Lower leg skin (tissue), 4 donors: ENCODE measurements at regions not wholly inside any gene's neighbourhood (a gene's known extent, or its start where the extent isn't known, plus 50 kb on each side); places are given as distances from the start of the nearest gene placed in this dataset.

Experiments
- DNase-seq, 2 donors: peaks; one replicate each; pipeline ENCODE4 v3.0.0-alpha.2; 2019; ENCODE audit warnings: low spot score in 2 of 2
- H3K4me3 ChIP-seq: fragments of 200-600 bp; sonication (generic); 2 replicates; pipeline ENCODE4 v1.5.1; 2017; ENCODE audit warnings: mild to moderate bottlenecking, low read depth; ENCODE audit not compliant: poor library complexity, severe bottlenecking
- POLR2A ChIP-seq, 2 donors: fragments of 450-650 bp; IDR thresholded peaks; one replicate each; pipeline ENCODE4 v1.6.1; 2016 to 2017; ENCODE audit warnings: antibody characterized with exemption in 2 of 2, mild to moderate bottlenecking in 1 of 2, moderate library complexity in 1 of 2
- WGBS, 2 donors: methylation state at CpG; one replicate each; pipeline ENCODE4 v1.1.5; 2018; 5-methylcytosine and 5-hydroxymethylcytosine counted together
- intact Hi-C: fragments of 100-400 bp; cut with DNase I; formaldehyde crosslinking; loops from one replicate; pipeline ENCODE4 v1.15.0; 2023; ENCODE audit warnings: low total_unique reads
- TF ChIP-seq, protein P1 (sequence below), 3 donors: fragments of 450-650 bp; IDR thresholded peaks; one replicate each; pipeline ENCODE4 v1.5.1; 2016; ENCODE audit warnings: antibody characterized with exemption in 3 of 3, mild to moderate bottlenecking in 3 of 3, moderate library complexity in 2 of 3

DNA sequence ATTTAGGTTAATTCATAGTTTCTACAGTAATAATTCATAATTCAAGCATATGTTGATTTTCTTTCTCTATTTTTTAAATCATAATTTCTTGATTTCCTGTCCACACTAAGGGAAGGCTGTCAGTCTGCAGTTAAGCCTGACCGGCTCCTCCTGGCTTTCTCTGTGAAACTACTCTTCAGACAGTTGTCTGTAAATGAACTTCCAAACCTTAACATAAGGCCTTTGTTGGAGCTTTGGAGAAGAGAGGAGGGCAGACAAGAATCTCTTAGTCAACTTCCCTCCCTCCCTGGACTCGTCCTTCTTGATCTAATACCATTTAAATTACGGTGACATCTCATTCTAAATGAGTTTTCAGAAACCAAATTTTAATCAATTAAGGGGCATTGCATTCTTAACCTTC is 404.1 kb upstream of the ST6GAL2 start:
- 79 to 80% methylated on average over 3 of the region's 3 CpGs for WGBS, 2 donors
- no peak for DNase-seq
- intact Hi-C loops: no loop called here
- no peak overlapping the region for H3K4me3 ChIP-seq
- TF ChIP-seq, protein P1, sequence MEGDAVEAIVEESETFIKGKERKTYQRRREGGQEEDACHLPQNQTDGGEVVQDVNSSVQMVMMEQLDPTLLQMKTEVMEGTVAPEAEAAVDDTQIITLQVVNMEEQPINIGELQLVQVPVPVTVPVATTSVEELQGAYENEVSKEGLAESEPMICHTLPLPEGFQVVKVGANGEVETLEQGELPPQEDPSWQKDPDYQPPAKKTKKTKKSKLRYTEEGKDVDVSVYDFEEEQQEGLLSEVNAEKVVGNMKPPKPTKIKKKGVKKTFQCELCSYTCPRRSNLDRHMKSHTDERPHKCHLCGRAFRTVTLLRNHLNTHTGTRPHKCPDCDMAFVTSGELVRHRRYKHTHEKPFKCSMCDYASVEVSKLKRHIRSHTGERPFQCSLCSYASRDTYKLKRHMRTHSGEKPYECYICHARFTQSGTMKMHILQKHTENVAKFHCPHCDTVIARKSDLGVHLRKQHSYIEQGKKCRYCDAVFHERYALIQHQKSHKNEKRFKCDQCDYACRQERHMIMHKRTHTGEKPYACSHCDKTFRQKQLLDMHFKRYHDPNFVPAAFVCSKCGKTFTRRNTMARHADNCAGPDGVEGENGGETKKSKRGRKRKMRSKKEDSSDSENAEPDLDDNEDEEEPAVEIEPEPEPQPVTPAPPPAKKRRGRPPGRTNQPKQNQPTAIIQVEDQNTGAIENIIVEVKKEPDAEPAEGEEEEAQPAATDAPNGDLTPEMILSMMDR (IDR thresholded peaks at IDR 0.05): no peak
- TF ChIP-seq POLR2A (IDR thresholded peaks at IDR 0.05): no peak

DNA sequence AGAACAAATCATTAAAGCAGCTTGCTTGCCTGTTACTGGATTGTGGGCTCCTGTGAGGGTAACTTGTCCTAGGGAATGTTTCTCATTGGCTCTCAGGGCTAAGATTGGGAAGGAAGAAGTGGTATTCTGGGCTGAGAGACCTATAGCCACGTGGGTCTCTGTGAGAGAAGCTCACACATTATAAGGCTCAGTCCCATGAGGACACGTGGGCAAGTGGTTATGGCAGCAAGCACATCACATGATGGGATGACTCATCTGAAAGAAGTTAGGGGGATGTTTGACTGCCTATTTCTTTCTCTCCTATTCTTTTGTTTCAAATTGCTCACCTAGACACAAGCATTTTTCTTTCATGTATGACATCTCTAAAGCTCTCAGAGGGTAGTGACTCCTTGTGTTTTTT is 418.0 kb upstream of the ST6GAL2 start:
- H3K4me3 ChIP-seq: no peak overlapping the region
- 26 to 33% methylated on average over 2 of the region's 2 CpGs for WGBS, 2 donors
- intact Hi-C loops: no loop called here
- no peak for DNase-seq
- TF ChIP-seq, protein P1 (IDR thresholded peaks at IDR 0.05): no peak
- no peak for TF ChIP-seq POLR2A (IDR thresholded peaks at IDR 0.05)

DNA sequence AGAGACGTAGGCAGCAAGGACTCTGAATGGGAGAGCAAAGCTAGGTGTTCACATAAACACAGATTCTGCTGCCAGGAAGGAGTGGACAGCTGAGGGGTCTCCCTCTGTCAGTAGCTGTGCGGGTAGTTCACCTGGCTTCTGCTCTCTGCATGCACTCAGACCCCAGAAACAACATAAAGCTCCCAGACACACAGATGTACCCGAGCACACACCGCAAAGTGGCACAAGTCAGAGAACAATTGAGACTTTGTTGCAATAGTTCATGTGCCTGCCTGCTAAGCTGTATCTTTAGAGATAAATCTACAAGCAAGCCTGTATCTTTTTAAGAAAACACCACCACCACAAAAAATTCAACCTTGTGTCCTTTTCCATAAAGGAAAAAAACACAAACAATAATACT is 420.0 kb upstream of the ST6GAL2 start:
- WGBS, 2 donors: 67 to 74% methylated on average over 4 of the region's 4 CpGs

DNA sequence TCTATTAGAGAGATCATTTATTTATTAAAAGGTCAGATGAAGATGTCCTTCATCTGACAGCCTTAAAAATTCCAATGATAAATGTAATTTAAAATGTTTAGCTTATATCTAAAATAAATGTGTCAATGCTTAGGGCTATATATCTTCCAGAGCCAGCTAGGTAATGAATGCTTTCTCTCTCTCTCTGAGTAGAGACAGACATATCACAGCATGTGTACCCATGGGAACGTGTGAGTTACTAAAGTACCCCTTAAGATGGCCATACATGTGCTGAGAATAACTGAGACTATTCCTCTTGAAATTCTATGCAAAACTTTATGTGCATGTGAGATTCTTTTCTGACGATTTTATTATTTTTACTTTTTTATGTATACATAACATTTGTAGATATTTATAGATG is 420.9 kb upstream of the ST6GAL2 start:
- no peak for TF ChIP-seq POLR2A (IDR thresholded peaks at IDR 0.05)
- TF ChIP-seq, protein P1 (IDR thresholded peaks at IDR 0.05): no peak
- 52 to 65% methylated on average over 2 of the region's 2 CpGs for WGBS, 2 donors
- no peak overlapping the region for H3K4me3 ChIP-seq
- DNase-seq: no peak
- intact Hi-C loops: no loop called here

More for the DNA sequence above, 420.0 kb upstream of the ST6GAL2 start:
- no peak overlapping the region for H3K4me3 ChIP-seq
- no peak for DNase-seq
- intact Hi-C loops: no loop called here
- no peak for TF ChIP-seq POLR2A (IDR thresholded peaks at IDR 0.05)
- TF ChIP-seq, protein P1 (IDR thresholded peaks at IDR 0.05): no peak

DNA sequence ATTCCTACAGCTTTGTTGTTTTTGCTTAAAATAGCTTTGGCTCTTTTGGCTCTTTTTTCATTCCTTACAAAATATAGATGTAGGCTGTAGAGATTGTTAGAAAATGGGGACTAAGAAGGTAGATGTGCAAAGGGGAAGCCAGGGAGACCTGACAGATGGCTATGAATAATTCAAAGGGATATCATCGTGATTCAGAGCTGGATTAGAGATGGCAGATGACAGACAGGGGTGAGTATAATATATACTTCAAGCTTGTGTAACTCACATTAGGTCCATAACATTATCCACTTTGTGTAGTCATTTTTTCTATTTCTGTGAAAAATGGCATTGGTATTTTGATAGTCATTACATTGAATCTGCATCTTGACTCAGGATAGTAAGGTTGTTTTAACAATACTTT is 422.9 kb upstream of the ST6GAL2 start:
- intact Hi-C loops: no loop called here
- no peak for TF ChIP-seq POLR2A (IDR thresholded peaks at IDR 0.05)
- TF ChIP-seq, protein P1 (IDR thresholded peaks at IDR 0.05): no peak
- H3K4me3 ChIP-seq: no peak overlapping the region
- no peak for DNase-seq
- 80 to 83% methylated on average over 1 of the region's 1 CpG for WGBS, 2 donors

DNA sequence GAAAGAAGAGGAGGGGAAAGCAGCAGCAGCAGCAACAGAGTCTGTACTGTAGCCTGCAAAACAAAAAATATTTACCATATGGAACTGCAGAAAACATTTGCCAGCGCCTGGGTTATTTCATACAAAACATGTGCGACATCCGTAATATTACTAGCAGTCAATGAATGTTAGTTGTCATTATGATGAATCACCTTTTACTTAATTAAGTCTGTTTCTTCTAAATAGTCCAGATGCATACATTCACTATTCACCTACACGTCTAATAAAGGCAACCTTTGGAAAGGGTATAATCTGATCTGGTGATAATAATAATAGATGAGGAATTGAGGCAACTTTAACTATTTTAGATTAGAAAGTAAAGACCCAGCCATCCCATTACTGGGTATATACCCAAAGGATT is 426.3 kb upstream of the ST6GAL2 start:
- intact Hi-C loops: no loop called here
- no peak overlapping the region for H3K4me3 ChIP-seq
- TF ChIP-seq, protein P1 (IDR thresholded peaks at IDR 0.05): no peak
- no peak for TF ChIP-seq POLR2A (IDR thresholded peaks at IDR 0.05)
- DNase-seq: no peak
- 65 to 71% methylated on average over 4 of the region's 4 CpGs for WGBS, 2 donors
